ENCODE measurements at regions not wholly inside any gene's neighbourhood (a gene's known extent, or its start where the extent isn't known, plus 50 kb on each side); places are given as distances from the start of the nearest gene placed in this dataset.
"Not testable (repeated sequence)": the region's sequence is repeated elsewhere in the genome, so short reads cannot be mapped to it uniquely, and the experiment has no call there.

- DNase-seq (ENCODE audit: low spot score): no peak
These were observed 540.5 kb downstream of the BTBD3 start for GRCh38 chr20:12458241-12458640.

DNA sequence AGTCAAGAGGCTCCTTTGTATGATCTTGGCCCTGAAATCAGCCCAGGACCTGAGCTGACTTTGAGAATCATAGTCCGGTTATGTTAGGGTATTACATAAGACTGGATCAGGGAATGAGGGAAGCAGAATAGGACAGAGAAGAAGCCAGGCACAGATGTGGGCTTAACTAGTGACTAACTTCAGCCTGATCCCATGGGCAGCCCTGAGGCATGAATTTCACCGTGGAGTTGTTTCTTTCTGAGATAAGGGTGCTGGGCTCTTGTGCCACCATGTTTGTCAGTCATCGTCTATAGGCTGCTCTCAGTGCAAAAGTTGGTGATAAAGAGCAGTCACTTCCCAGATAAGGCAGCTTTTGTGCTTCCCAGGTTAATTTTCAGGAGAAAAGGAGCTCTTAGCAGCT, 544.7 kb upstream of the SPTLC3 start:
- no peak for DNase-seq (ENCODE audit: low spot score)

GRCh38 chr20:12466915-12467314, 541.9 kb upstream of the SPTLC3 start:
- no peak for DNase-seq (ENCODE audit: low spot score)

DNA sequence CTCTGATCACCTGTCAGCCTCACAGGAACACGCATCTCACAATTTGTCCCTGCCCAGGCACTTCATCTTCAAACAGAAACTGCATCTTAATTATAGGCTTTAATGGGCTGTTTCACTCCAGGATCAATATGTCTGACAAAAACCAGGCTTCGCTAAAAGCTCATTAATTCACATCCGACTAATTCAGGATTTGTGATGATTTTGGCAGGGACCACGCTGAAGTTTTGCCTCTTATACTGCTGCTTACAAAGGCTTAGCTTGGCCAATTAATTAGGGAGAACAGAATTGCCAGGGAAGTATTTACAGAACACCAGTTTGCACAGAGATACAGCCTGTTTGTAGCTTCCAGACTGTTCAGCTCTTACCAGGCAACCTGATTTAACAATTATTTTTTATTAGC, 541.0 kb upstream of the SPTLC3 start:
- DNase-seq (ENCODE audit: low spot score): no peak

DNA sequence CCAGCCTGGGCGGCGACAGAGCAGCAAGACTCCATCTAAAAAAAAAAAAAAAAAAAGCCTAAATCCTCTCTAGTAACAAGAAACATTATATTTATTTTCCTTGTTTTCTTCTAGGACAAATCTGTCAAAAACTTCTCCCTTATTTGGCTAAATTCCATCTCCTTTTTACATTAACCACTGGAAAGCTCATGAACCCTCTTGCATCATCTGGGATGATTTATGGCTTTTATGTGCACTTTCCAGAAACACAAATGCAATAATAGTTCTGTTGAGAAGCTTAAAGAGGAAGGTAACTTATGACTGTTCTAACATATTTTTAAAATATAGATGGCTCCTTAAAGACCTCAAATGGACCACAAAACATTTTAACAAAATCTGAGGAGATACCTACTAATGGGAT, 526.1 kb upstream of the SPTLC3 start:
- DNase-seq (ENCODE audit: low spot score): no peak

- DNase-seq (ENCODE audit: low spot score): no peak
These were observed 506.3 kb upstream of the SPTLC3 start for GRCh38 chr20:12502443-12502842.

DNA sequence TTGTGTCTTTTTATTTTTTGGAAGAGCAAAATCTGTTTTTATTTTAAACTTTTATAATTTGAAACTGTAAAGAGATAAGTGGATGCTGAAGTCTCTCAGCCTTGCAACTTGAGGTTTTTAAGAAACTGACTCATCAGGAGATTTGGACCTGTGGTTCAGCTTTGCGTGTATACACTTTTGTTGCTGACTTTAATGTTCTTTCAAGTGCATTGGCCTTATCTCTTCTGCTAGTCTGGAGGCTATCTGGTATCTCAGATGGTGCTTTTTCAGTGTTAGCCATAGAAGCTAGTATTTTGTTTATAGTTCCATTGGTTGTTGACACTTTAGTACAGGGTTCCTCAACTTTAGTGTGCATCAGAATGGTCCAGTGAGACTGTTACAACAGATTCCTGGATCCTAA, 504.0 kb upstream of the SPTLC3 start:
- DNase-seq (ENCODE audit: low spot score): no peak

- no peak for DNase-seq (ENCODE audit: low spot score)
These were observed 497.3 kb upstream of the SPTLC3 start for GRCh38 chr20:12511499-12511898.

DNA sequence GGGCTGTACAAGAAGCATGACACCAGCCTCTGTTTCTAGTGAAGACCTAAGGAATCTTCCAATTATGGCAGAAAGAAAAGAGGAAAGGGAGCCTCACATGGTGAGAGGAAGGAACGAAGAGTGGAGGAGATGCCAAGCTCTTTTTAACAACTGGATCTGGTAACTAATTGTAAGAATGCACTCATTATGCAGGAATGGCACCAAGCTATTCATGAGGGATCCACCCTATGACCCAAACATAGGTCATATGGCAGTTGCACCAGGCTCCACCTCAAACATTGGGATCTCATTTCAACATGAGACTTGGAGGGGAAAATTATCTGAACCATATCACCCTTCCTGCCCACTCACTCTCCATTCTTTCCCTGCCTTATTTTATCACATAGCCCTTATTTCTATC, 496.0 kb upstream of the SPTLC3 start:
- no peak for DNase-seq (ENCODE audit: low spot score)

DNA sequence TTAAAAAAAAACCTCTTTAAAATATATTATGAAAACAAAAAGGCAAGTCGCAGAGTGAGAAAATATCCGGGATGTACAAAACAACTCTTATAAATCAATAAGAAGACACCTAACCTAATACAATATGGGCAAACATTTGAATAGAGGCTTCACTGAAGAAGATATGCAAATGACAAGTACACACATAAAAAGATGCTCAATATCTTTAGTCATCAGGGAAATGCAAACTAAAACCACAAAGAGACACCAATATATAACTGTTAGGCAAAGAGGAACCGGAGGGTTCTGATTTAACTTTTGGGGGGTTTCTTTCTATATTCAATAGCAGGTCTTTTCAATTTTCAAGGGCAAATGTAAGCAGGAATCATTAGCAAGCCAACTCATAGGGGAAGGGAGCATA, 480.7 kb upstream of the SPTLC3 start:
- no peak for DNase-seq (ENCODE audit: low spot score)

DNA sequence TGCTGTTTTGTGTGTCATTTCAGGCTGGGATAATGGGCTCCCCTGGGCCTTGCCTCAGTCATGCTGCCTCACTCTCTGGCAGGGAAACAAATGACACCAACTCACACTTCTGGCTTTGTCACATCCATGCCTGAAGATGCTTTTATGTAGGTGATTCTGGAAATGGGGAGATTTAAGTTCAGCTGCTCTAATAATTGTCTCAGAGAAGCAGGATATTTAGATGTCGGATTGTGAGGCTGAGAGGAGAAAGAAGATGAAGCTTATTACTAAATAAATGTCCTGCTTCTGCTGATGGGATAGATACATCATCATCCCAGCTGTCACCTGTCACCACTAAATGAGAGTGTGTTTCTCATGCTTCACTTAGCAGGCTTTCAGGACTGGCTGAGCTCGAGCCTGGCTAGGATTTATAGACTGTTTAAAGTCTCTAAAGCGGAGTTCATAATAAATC, 480.2 kb upstream of the SPTLC3 start:
- no peak for DNase-seq (ENCODE audit: low spot score)

- no peak for DNase-seq (ENCODE audit: low spot score)
These were observed 477.1 kb upstream of the SPTLC3 start for GRCh38 chr20:12531626-12532025.

- no peak for DNase-seq (ENCODE audit: low spot score)
These were observed 473.5 kb upstream of the SPTLC3 start for GRCh38 chr20:12535316-12535715.

GRCh38 chr20:12535770-12536169, 473.0 kb upstream of the SPTLC3 start:
- no peak for DNase-seq (ENCODE audit: low spot score)

DNA sequence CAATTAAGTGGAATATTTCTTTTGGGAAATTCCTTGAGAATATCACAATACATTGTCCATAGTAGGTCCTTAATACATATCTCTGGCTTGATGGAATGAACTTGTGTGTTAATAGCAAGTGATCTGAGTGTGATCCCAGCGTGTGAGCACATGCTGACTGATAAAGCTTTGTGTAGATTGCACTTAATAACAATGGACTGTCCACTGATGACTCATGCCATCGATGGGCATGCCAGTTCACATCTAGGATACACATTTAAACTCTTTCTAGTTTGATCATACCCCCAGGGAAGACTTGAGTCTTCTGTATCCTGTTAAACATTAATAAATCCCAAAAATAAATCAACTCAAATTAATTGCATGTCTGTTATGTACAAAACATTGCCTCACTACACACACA, 454.3 kb upstream of the SPTLC3 start:
- no peak for DNase-seq (ENCODE audit: low spot score)

DNA sequence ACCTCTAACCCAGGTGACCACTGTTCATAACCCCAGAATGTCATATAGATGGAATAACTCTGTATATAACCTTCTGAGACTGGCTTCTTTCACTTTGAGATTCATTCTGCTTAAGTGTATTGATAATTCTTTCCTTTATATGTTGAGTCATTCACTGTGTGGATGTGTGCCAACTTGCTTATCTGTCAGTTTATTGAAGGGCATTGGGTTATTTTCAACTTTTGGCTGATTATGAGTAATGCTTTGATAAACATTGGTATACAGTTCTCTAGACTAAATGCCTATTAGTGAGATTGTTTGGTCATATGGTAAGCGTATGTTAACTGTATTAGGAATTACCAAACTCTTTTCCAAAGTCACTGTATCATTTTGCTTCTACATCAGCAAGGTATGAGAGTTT, 453.4 kb upstream of the SPTLC3 start:
- DNase-seq (ENCODE audit: low spot score): no peak

GRCh38 chr20:12555849-12556248, 452.9 kb upstream of the SPTLC3 start:
- DNase-seq (ENCODE audit: low spot score): not testable (repeated sequence)

- DNase-seq (ENCODE audit: low spot score): no peak
These were observed 451.5 kb upstream of the SPTLC3 start for GRCh38 chr20:12557224-12557623.

- no peak for DNase-seq (ENCODE audit: low spot score)
These were observed 443.8 kb upstream of the SPTLC3 start for GRCh38 chr20:12564979-12565378.

DNA sequence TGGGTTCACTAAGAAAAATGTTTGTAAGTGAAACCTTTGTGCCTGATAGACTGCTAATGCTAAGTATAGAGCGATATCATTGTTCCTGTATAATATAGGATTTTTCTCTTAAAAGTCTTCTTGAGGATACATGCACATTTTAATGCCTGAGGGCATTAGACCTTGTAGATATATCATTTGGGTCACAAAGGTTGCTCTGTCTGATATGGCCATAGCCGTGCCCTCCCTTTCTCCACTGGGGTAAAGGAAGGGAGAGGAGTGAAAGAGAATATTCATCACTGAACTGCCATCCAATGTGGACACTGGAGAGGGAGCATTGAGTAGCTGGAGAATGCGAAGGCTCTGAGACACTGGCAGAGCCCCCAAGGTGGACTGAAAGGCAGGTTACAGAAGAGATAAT, 442.2 kb upstream of the SPTLC3 start:
- no peak for DNase-seq (ENCODE audit: low spot score)

DNA sequence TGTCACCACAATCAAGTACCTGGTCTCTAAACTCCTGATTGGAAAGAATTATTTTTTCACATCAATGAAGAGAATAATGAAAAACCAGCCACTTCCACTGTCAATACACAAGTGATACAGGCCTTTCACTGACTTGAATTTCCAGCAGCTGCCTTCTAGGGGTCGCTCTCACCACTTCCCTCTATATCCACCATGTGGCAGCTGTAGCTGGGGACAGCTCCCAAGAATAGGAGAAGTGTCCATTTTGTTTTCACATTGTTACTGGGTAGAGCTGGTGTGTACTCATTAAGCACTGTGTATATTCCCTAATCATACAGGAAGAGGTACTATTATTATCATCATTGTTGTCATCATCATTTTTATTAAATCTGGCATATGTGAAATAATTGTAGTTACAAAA, 438.4 kb upstream of the SPTLC3 start:
- no peak for DNase-seq (ENCODE audit: low spot score)

- DNase-seq (ENCODE audit: low spot score): no peak
These were observed 435.3 kb upstream of the SPTLC3 start for GRCh38 chr20:12573442-12573841.

DNA sequence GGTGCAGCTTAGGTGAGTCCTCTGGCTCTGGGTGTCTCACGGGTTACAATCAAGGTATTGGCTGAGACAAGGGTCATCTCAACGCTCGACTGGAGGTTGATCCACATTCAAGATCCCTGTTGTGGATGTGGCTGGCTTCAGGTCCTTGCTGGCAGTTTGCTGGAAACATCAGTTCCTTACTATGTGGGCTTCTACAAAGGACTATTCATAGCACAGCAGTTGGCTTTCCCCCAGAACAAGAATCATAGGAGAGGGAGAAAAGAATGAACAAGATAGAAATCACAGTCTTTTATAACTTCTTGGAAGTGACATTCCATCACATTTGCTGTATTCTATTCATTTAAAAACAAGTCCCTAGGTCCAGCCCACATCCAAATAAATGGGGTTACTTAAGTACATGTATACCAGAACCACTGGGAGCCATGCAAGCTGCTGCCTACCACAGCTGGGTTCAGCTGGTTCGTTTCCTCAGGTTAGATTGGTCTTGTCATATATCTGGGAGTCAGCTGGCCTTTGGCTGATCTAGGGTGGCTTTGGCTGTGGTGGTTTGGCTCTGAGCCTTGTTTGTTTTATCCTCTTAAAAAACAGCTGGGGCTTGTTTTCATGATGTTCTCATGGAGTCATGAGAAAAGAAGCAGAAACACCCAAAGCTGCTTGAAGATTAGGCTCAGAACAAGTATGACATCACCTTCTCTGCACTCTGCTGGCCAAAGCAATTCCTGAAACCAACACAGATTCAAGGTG, 433.2 kb upstream of the SPTLC3 start:
- peak; percentile 59 for DNase-seq (ENCODE audit: low spot score)

DNA sequence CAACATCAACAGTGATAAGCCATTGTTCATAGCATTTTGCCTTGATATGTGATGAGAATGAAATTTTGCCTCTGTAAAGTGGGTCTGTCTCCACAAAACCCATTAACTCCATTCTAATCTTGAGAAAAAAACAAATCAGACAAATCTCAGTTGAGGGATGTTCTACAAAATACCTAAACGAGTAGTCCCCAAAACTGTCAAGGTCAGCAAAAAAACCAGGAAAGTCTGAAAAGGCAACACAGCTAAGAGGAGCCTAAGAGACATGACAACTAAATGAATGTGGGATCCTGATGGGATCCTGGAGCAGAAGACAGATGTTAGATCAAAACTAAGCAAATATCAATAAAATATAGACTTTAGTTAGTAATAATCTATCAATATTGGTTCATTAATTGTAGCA, 431.6 kb upstream of the SPTLC3 start:
- DNase-seq (ENCODE audit: low spot score): no peak

Measured in ureter (tissue), 1 donor.